WTC11 (cell line): ENCODE measurements at regions not wholly inside any gene's neighbourhood (a gene's known extent, or its start where the extent isn't known, plus 50 kb on each side); places are given as distances from the start of the nearest gene placed in this dataset.

ENCODE experiments used
- ATAC-seq: fragments of 200-7000 bp; cut with Tn5 transposase; 2 replicates; pipeline ENCODE4 v1.10.0; 2021; ENCODE audit warnings: mild to moderate bottlenecking, moderate library complexity
- CTCF ChIA-PET: fragments of 300-600 bp; sonication (Branson Sonifier 250); formaldehyde crosslinking; loops from one replicate; lab custom pipeline; 2021; ENCODE audit warnings: antibody characterized with exemption; lab: Charles Lee
- POLR2A ChIA-PET: fragments of 350-600 bp; sonication (Branson Sonifier 250); formaldehyde crosslinking; loops from one replicate; lab custom pipeline; 2021; ENCODE audit warnings: antibody characterized with exemption; lab: Charles Lee
- DNase-seq: peaks from one replicate; pipeline ENCODE4 v3.0.0; 2021; ENCODE audit warnings: low spot score
- H3K27ac Mint-ChIP-seq: 2 replicates; pipeline ENCODE4 v1.8.0; 2021; ENCODE audit warnings: mixed read lengths
- H3K27me3 Mint-ChIP-seq: 2 replicates; pipeline ENCODE4 v1.8.0; 2021; ENCODE audit warnings: low read depth, mild to moderate bottlenecking, moderate library complexity, mixed read lengths
- H3K36me3 Mint-ChIP-seq: 2 replicates; pipeline ENCODE4 v1.8.0; 2021; ENCODE audit warnings: mixed read lengths
- H3K4me1 Mint-ChIP-seq: 2 replicates; pipeline ENCODE4 v1.8.0; 2022; ENCODE audit warnings: mixed read lengths
- H3K4me3 Mint-ChIP-seq: 2 replicates; pipeline ENCODE4 v1.8.0; 2021; ENCODE audit warnings: mild to moderate bottlenecking, moderate library complexity, mixed read lengths
- H3K9me3 Mint-ChIP-seq: 2 replicates; pipeline ENCODE4 v1.8.0; 2021; ENCODE audit warnings: mixed read lengths
- ATF1 ChIP-seq: sonication (generic); formaldehyde crosslinking; IDR thresholded peaks from 2 replicates; pipeline ENCODE4 v1.8.1; 2023; ENCODE audit warnings: mild to moderate bottlenecking, moderate library complexity, missing genetic modification reagents
- CTCF ChIP-seq: fragments of 200-600 bp; IDR thresholded peaks from 2 replicates; pipeline ENCODE4 v1.8.0; 2022; ENCODE audit warnings: antibody characterized with exemption
- EMX1 ChIP-seq: fragments of 250-450 bp; sonication (Bioruptor Pico); IDR thresholded peaks from 2 replicates; pipeline ENCODE4 v1.8.0; 2021; ENCODE audit warnings: mild to moderate bottlenecking
- FOXJ3 ChIP-seq: sonication (generic); formaldehyde crosslinking; IDR thresholded peaks from 2 replicates; pipeline ENCODE4 v1.9.0; 2021; ENCODE audit warnings: missing genetic modification reagents, mild to moderate bottlenecking, borderline replicate concordance
- IRF1 ChIP-seq: sonication (generic); formaldehyde crosslinking; IDR thresholded peaks from 2 replicates; pipeline ENCODE4 v1.8.0; 2023; ENCODE audit warnings: missing genetic modification reagents
- JAZF1 ChIP-seq: fragments of 250-450 bp; sonication (Bioruptor Pico); IDR thresholded peaks from 2 replicates; pipeline ENCODE4 v1.9.0; 2021; ENCODE audit warnings: moderate library complexity, mild to moderate bottlenecking, inconsistent platforms
- JUN ChIP-seq: sonication (generic); formaldehyde crosslinking; IDR thresholded peaks from 2 replicates; pipeline ENCODE4 v1.8.0; 2023; ENCODE audit warnings: mild to moderate bottlenecking, missing genetic modification reagents
- KAT7 ChIP-seq: sonication (generic); formaldehyde crosslinking; IDR thresholded peaks from 2 replicates; pipeline ENCODE4 v1.8.1; 2023; ENCODE audit warnings: missing genetic modification reagents, mild to moderate bottlenecking, borderline replicate concordance
- SOX15 ChIP-seq: fragments of 250-450 bp; sonication (Bioruptor Pico); IDR thresholded peaks from 2 replicates; pipeline ENCODE4 v1.9.0; 2021; ENCODE audit warnings: mild to moderate bottlenecking
- SP1 ChIP-seq: sonication (generic); formaldehyde crosslinking; conservative IDR thresholded peaks from 2 replicates; pipeline ENCODE4 v1.8.1; 2022; ENCODE audit warnings: missing genetic modification reagents
- TCF7 ChIP-seq: sonication (generic); formaldehyde crosslinking; IDR thresholded peaks from 2 replicates; pipeline ENCODE4 v1.8.0; 2022; ENCODE audit warnings: mild to moderate bottlenecking, low read depth, missing genetic modification reagents, moderate library complexity
- TEAD1 ChIP-seq: sonication (generic); formaldehyde crosslinking; IDR thresholded peaks from 2 replicates; pipeline ENCODE4 v1.8.0; 2022; ENCODE audit warnings: mild to moderate bottlenecking, missing genetic modification reagents
- TP53 ChIP-seq: sonication (generic); formaldehyde crosslinking; IDR thresholded peaks from 2 replicates; pipeline ENCODE4 v1.8.1; 2023; ENCODE audit warnings: mild to moderate bottlenecking, missing genetic modification reagents
- ZNF232 ChIP-seq: sonication (generic); formaldehyde crosslinking; IDR thresholded peaks from 2 replicates; pipeline ENCODE4 v1.8.0; 2022; ENCODE audit warnings: mild to moderate bottlenecking, missing genetic modification reagents
- ZNF425 ChIP-seq: fragments of 250-450 bp; sonication (Bioruptor Pico); conservative IDR thresholded peaks from 2 replicates; pipeline ENCODE4 v1.9.0; 2021; ENCODE audit warnings: mild to moderate bottlenecking
- ZNF671 ChIP-seq: fragments of 250-450 bp; sonication (Bioruptor Pico); IDR thresholded peaks from 2 replicates; pipeline ENCODE4 v1.8.0; 2021; ENCODE audit warnings: mild to moderate bottlenecking
- TF ChIP-seq, protein P1 (sequence below): sonication (generic); formaldehyde crosslinking; IDR thresholded peaks from 2 replicates; pipeline ENCODE4 v1.8.1; 2023; ENCODE audit warnings: mild to moderate bottlenecking, missing genetic modification reagents, moderate library complexity
- TF ChIP-seq, protein P2 (sequence below): sonication (generic); formaldehyde crosslinking; conservative IDR thresholded peaks from 2 replicates; pipeline ENCODE4 v1.8.1; 2023; ENCODE audit warnings: mild to moderate bottlenecking, low read depth, missing genetic modification reagents, moderate library complexity
- TF ChIP-seq, protein P3 (sequence below): sonication (generic); formaldehyde crosslinking; IDR thresholded peaks from 2 replicates; pipeline ENCODE4 v1.8.1; 2022; ENCODE audit warnings: mild to moderate bottlenecking, moderate library complexity, missing genetic modification reagents

DNA sequence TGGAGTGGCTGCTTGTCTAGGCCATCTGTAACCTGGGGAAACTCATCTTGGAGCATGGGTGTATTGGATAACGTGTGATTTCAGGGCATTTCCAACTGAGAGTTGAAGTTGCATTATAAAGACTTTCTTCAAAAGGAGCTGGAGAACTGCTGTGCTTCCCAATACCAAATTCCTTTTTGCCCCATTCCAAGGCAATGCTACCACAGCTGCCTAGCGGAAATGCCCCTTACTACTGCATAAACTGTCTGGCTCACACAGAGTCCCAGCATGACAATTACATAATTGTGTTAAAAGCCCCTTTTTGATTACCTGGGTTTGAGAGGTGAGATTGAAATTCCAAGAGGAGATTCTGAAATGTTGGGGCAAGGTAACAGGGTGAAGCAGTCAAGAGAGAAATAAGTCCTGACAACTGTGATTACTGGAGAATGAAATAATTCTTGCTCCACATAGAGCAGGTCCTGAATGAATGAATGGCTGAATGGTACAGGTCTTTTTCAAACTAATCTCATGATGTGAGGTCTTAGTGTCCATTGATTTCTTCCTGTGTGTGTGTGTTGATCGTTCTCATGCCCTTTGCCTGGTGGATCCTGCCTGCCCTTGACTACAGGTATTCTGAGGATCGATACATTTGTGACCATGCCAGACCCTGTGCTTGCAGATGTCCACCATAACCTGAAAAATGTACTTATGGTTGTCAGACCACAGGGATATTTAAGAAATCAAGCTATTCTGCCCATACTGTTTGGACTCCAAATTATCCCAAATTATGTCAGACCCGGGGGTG is 386.5 kb downstream of the GRIN2B start:
- Mint-ChIP-seq H3K36me3 (peaks cover 10% of the 10 kb centered on the region), H3K4me1 (peaks cover 39% of the 10 kb centered on the region), H3K27ac (peak overlapping the region; percentile 3), H3K4me3 (peak overlapping the region; percentile 22; the same call in 1 of the 2 replicates), H3K27me3 (no peaks in the 10 kb centered on the region; the same call in 1 of the 2 replicates), H3K9me3 (peaks cover 9% of the 10 kb centered on the region)
- TF ChIP-seq IRF1 (CRISPR knock-in tag) (no peak), ZNF425 (CRISPR knock-in tag) (no peak), TEAD1 (CRISPR knock-in tag) (peak; percentile 67; the same call in 1 of the 2 replicates)
- ChIA-PET CTCF (interaction anchor here (0.6 to 1.2 kb wide), 3 partner anchors 19 to 317 kb away, joined by 3 to 4 read pairs (median 3); no protein-coding TSS in a partner anchor), POLR2A (interaction anchor here (0.6 to 0.7 kb wide), 2 partner anchors 71 to 214 kb away, joined by 3 to 5 read pairs; no protein-coding TSS in a partner anchor)
- DNase-seq (no peak), ATAC-seq (peak; percentile 45)

DNA sequence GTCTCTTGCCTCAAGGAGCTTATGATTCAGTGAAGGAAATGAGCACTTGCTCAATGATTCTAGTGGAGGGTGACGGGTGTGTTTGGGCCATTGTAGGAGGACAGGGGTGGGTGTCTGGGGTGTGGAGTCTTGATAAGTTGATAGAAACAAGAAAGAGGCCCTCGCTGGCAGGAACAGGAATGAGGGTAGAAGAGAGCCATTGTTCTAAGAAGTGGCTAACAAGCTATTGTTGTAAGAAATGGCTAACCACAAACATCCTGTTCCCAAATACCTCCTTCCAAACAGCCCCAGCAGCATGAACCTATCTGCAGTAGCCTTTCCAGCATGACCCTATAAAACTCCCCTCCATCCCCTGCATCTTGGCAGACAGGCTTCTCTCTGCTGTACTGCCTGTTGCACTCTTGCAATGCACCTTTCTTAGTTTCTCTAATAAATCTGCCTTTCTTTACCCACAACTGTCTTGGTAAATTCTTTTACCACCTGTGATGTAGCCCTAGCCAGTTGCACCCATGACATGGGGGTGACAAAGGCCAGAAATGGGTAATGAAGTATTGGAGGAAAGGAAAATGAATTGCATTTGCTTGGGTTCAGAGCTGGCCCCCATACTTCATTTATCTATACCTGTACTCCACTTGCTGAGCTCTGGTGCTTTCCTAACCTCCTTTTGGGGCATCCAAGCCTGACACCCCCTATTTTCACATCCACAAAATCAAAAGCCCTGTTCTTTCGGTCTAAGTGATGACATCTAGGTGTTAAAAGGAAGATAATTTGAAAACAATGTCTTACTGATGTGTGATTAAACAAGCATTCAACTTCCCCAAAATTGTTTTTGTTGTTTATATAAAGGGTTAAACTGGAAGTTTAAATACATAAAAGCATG is 389.1 kb downstream of the GRIN2B start:
- Mint-ChIP-seq H3K4me3 (no peak overlapping the region), H3K36me3 (peaks cover 10% of the 10 kb centered on the region), H3K27ac (no peak overlapping the region), H3K4me1 (peaks cover 50% of the 10 kb centered on the region), H3K9me3 (peaks cover 9% of the 10 kb centered on the region), H3K27me3 (no peaks in the 10 kb centered on the region; the same call in 1 of the 2 replicates)
- DNase-seq (no peak), ATAC-seq (no peak)
- POLR2A ChIA-PET = no interaction called here
- CTCF ChIA-PET = interaction anchor here (1.1 to 1.3 kb wide), 4 partner anchors 12 to 337 kb away, joined by 3 to 5 read pairs (median 4); no protein-coding TSS in a partner anchor
- TF ChIP-seq ZNF232 (CRISPR knock-in tag) (no peak), SP1 (CRISPR knock-in tag) (no peak), EMX1 (CRISPR knock-in tag) (no peak), JAZF1 (no peak), FOXJ3 (CRISPR knock-in tag) (no peak), KAT7 (no peak), SOX15 (CRISPR knock-in tag) (no peak), ZNF671 (CRISPR knock-in tag) (no peak), ATF1 (CRISPR knock-in tag) (no peak), TP53 (CRISPR knock-in tag) (no peak), JUN (no peak), TCF7 (CRISPR knock-in tag) (no peak), CTCF (no peak)
- TF ChIP-seq, protein P1, sequence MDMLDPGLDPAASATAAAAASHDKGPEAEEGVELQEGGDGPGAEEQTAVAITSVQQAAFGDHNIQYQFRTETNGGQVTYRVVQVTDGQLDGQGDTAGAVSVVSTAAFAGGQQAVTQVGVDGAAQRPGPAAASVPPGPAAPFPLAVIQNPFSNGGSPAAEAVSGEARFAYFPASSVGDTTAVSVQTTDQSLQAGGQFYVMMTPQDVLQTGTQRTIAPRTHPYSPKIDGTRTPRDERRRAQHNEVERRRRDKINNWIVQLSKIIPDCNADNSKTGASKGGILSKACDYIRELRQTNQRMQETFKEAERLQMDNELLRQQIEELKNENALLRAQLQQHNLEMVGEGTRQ = no peak
- TF ChIP-seq, protein P2, sequence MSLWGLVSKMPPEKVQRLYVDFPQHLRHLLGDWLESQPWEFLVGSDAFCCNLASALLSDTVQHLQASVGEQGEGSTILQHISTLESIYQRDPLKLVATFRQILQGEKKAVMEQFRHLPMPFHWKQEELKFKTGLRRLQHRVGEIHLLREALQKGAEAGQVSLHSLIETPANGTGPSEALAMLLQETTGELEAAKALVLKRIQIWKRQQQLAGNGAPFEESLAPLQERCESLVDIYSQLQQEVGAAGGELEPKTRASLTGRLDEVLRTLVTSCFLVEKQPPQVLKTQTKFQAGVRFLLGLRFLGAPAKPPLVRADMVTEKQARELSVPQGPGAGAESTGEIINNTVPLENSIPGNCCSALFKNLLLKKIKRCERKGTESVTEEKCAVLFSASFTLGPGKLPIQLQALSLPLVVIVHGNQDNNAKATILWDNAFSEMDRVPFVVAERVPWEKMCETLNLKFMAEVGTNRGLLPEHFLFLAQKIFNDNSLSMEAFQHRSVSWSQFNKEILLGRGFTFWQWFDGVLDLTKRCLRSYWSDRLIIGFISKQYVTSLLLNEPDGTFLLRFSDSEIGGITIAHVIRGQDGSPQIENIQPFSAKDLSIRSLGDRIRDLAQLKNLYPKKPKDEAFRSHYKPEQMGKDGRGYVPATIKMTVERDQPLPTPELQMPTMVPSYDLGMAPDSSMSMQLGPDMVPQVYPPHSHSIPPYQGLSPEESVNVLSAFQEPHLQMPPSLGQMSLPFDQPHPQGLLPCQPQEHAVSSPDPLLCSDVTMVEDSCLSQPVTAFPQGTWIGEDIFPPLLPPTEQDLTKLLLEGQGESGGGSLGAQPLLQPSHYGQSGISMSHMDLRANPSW (CRISPR knock-in tag) = no peak
- TF ChIP-seq, protein P3, sequence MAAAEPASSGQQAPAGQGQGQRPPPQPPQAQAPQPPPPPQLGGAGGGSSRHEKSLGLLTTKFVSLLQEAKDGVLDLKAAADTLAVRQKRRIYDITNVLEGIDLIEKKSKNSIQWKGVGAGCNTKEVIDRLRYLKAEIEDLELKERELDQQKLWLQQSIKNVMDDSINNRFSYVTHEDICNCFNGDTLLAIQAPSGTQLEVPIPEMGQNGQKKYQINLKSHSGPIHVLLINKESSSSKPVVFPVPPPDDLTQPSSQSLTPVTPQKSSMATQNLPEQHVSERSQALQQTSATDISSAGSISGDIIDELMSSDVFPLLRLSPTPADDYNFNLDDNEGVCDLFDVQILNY (CRISPR knock-in tag) = no peak
